ENCODE measurements at regions not wholly inside any gene's neighbourhood (a gene's known extent, or its start where the extent isn't known, plus 50 kb on each side); places are given as distances from the start of the nearest gene placed in this dataset.

DNA sequence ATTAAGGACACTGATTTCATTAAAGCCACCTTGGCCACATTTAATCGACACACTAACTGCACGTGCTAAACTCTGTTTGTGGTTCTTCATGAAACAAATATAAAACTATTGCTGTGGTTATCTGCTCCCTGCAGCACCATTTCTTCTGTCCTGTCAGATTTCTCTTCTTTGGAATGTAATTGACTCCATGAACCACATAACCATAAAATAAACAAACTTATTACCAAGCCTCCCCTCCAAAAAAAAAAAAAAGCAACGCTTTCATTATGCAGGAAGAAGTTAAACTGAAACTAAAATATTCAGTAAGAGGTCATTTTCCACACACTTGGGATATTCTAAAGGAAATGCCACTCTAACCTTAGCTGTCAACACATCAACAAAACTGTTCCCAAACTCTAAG, 319.1 kb upstream of the NT5E start:
- TF ChIP-seq, protein P1, sequence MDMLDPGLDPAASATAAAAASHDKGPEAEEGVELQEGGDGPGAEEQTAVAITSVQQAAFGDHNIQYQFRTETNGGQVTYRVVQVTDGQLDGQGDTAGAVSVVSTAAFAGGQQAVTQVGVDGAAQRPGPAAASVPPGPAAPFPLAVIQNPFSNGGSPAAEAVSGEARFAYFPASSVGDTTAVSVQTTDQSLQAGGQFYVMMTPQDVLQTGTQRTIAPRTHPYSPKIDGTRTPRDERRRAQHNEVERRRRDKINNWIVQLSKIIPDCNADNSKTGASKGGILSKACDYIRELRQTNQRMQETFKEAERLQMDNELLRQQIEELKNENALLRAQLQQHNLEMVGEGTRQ (IDR thresholded peaks at IDR 0.05; ENCODE audit: low read depth, low read length), result no peak
- TF ChIP-seq, protein P2, sequence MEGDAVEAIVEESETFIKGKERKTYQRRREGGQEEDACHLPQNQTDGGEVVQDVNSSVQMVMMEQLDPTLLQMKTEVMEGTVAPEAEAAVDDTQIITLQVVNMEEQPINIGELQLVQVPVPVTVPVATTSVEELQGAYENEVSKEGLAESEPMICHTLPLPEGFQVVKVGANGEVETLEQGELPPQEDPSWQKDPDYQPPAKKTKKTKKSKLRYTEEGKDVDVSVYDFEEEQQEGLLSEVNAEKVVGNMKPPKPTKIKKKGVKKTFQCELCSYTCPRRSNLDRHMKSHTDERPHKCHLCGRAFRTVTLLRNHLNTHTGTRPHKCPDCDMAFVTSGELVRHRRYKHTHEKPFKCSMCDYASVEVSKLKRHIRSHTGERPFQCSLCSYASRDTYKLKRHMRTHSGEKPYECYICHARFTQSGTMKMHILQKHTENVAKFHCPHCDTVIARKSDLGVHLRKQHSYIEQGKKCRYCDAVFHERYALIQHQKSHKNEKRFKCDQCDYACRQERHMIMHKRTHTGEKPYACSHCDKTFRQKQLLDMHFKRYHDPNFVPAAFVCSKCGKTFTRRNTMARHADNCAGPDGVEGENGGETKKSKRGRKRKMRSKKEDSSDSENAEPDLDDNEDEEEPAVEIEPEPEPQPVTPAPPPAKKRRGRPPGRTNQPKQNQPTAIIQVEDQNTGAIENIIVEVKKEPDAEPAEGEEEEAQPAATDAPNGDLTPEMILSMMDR (conservative IDR thresholded peaks at IDR 0.05; ENCODE audit: low read depth, low read length), result no peak
- TF ChIP-seq RFX5 (IDR thresholded peaks at IDR 0.05; ENCODE audit: low read depth, low read length) (no peak), ELK1 (IDR thresholded peaks at IDR 0.05; ENCODE audit: borderline replicate concordance, low read depth, low read length) (no peak), BHLHE40 (IDR thresholded peaks at IDR 0.05; ENCODE audit: low read depth, low read length) (no peak), RAD21 (IDR thresholded peaks at IDR 0.05; ENCODE audit: low read length) (no peak)

All from IMR-90 (cell line).